ENCODE measurements at regions not wholly inside any gene's neighbourhood (a gene's known extent, or its start where the extent isn't known, plus 50 kb on each side); places are given as distances from the start of the nearest gene placed in this dataset.

DNA sequence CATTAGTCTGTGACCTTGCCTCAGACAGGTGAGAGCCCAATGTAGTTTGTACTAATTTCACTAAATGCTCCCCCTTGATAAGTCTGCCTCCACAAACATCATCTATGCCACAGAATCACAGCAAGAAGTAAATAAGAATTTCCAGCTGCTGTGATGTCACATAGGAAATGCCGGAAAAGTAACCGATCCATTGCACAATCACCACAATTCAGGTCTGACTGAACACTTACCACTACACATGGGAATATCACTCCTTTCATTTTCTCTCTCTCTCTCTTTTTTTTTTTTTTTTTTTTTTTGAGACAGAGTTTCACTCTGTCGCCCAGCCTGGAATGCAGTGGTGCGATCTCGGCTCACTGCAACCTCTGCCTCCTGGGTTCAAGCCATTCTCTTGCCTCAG lies 79.0 kb upstream of the CDH11 start:
- DNase-seq = no peak
- Mint-ChIP-seq H3K36me3 (ENCODE audit: low read depth) (no peaks in the 10 kb centered on the region), H3K4me1 (peaks cover 9% of the 10 kb centered on the region), H3K27me3 (ENCODE audit: low read depth, poor library complexity) (peaks cover 3% of the 10 kb centered on the region), H3K27ac (no peak overlapping the region), H3K4me3 (no peak overlapping the region), H3K9me3 (no peaks in the 10 kb centered on the region)
- TF ChIP-seq CTCF (IDR thresholded peaks at IDR 0.05) = no peak

DNA sequence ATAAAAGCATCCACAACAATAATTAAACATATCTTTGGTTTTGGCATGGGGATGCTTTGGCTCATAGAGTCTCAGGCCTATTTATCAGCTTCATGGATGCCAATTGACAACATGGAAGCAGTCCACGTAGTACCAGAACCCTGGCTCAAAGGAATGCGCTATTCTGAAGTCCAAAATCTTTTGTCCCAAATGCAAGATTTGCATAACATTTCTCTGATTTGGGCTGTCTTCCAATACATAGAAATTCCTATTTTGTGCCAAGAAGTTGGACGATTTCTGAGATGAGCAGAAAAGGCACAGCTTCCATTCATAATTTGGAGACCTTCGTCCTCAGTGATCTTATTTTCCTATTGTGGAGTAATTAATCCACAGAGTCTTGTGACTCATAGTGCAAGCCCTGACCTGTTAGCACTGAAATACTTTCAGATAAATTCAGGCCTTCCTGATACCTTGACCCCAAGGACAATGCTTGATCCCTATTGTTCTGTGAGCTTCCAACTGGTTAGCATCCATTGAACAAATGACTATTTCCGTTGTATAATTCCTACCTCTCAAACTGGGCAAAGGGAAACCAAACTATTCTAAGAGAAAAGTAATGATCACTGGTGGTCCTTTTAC lies 78.4 kb upstream of the CDH11 start:
- Mint-ChIP-seq H3K4me3 (no peak overlapping the region), H3K4me1 (peaks cover 9% of the 10 kb centered on the region)
- no peak for TF ChIP-seq CTCF (IDR thresholded peaks at IDR 0.05)

DNA sequence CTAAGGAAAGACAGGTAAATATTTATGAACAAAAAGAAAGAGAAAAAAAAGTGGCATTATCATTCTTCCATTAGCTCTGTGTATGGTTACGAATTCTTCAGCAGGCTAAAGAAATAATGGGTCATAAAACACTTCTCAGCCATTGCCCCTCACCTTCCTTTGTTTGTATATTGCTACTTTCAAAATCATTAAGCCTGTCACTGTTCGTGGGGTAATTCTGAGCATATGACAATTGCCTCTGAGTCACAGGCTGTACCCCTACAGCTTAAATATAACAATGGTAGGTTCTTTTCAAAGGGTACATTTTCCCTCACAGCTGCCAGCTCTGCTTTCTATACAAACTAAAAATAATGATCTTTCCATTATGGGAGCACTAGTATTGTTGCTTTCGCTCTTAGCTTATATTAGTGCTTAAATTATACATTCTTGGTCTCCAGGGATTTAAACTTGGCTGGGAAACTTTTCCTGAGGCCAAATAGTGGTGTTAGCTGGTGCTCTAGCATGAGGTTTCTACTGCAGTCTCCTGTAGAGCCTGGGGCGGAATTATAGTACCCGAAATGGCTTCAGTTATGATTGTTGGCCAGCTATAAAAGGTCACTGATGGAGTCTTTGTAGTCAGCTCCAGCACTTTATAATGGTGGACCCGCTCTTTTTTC lies 74.7 kb upstream of the CDH11 start:
- DNase-seq = no peak
- Mint-ChIP-seq H3K27me3 (ENCODE audit: low read depth, poor library complexity) (no peaks in the 10 kb centered on the region), H3K9me3 (peaks cover 4% of the 10 kb centered on the region), H3K4me3 (no peak overlapping the region), H3K27ac (no peak overlapping the region), H3K4me1 (peaks cover 9% of the 10 kb centered on the region), H3K36me3 (ENCODE audit: low read depth) (no peaks in the 10 kb centered on the region)
- TF ChIP-seq CTCF (IDR thresholded peaks at IDR 0.05) = no peak

More for the DNA sequence above, 78.4 kb upstream of the CDH11 start:
- H3K36me3 Mint-ChIP-seq (ENCODE audit: low read depth) = no peaks in the 10 kb centered on the region
- peaks cover 3% of the 10 kb centered on the region for H3K27me3 Mint-ChIP-seq (ENCODE audit: low read depth, poor library complexity)
- H3K9me3 Mint-ChIP-seq = no peaks in the 10 kb centered on the region
- H3K27ac Mint-ChIP-seq = no peak overlapping the region
- no peak for DNase-seq

DNA sequence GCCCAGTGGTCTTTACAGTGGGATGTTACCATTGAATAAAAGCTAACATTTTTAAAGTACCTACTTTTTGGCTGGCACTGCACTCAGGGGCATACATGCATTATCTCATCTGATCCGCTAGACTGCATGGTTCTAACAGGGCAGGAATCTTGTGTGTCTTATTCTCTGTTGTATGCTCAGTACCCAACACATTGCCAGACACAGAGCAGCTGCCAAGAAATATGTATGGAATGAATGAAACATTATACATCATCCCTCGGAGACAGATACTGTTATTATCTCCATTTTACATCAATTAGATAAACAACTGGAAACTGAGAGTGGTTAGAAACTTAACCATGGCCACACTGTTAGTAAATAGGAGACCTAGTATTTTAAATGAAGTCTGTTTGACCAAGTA lies 74.1 kb upstream of the CDH11 start:
- no peak for TF ChIP-seq CTCF (IDR thresholded peaks at IDR 0.05)
- H3K27me3 Mint-ChIP-seq (ENCODE audit: low read depth, poor library complexity) = no peaks in the 10 kb centered on the region
- peaks cover 9% of the 10 kb centered on the region for H3K4me1 Mint-ChIP-seq
- H3K36me3 Mint-ChIP-seq (ENCODE audit: low read depth) = no peaks in the 10 kb centered on the region
- H3K4me3 Mint-ChIP-seq = no peak overlapping the region
- DNase-seq = no peak
- no peak overlapping the region for H3K27ac Mint-ChIP-seq
- peaks cover 4% of the 10 kb centered on the region for H3K9me3 Mint-ChIP-seq

- H3K4me1 Mint-ChIP-seq = peaks cover 12% of the 10 kb centered on the region
- no peaks in the 10 kb centered on the region for H3K9me3 Mint-ChIP-seq
- no peak overlapping the region for H3K27ac Mint-ChIP-seq
- H3K27me3 Mint-ChIP-seq (ENCODE audit: low read depth, poor library complexity) = peaks cover 6% of the 10 kb centered on the region
- DNase-seq = no peak
- H3K36me3 Mint-ChIP-seq (ENCODE audit: low read depth) = no peaks in the 10 kb centered on the region
- no peak overlapping the region for H3K4me3 Mint-ChIP-seq
- no peak for TF ChIP-seq CTCF (IDR thresholded peaks at IDR 0.05)
Measured at GRCh38 chr16:65185241-65185778, 63.4 kb upstream of the CDH11 start.
